OCI-LY3 (cell line): ENCODE measurements at regions not wholly inside any gene's neighbourhood (a gene's known extent, or its start where the extent isn't known, plus 50 kb on each side); places are given as distances from the start of the nearest gene placed in this dataset.
A peak's percentile ranks its signal among the peaks of the same experiment; 100 is the strongest.

ENCODE experiments used
- H2AFZ ChIP-seq: fragments of 200-600, 300-600 bp; shearing (Covaris generic); 2 replicates; pipeline ENCODE4 v1.6.0; 2014; ENCODE audit warnings: antibody characterized with exemption, low read depth, low read length
- H3K27ac ChIP-seq: fragments of 200-600, 300-600 bp; sonication (generic); 2 replicates; pipeline ENCODE4 v1.5.1; 2014; ENCODE audit warnings: mild to moderate bottlenecking, low read length, moderate library complexity, mixed read lengths
- H3K27me3 ChIP-seq: fragments of 200-600, 300-600 bp; sonication (generic); 2 replicates; pipeline ENCODE4 v1.6.1; 2014; ENCODE audit warnings: low read depth, low read length, mixed read lengths
- H3K36me3 ChIP-seq: fragments of 200-600, 300-600 bp; sonication (generic); replicated peaks from 2 replicates; pipeline ENCODE3; 2014; ENCODE audit warnings: low read depth, low read length, mixed read lengths
- H3K4me1 ChIP-seq: fragments of 300-600, 200-600 bp; sonication (generic); 2 replicates; pipeline ENCODE4 v1.6.1; 2014; ENCODE audit warnings: low read length, mixed read lengths
- H3K4me2 ChIP-seq: fragments of 200-600, 300-600 bp; sonication (generic); 2 replicates; pipeline ENCODE4 v1.6.1; 2014; ENCODE audit warnings: low read length, mixed read lengths
- H3K4me3 ChIP-seq: fragments of 300-600, 200-600 bp; sonication (generic); 2 replicates; pipeline ENCODE4 v1.5.1; 2014; ENCODE audit warnings: antibody characterized with exemption, mild to moderate bottlenecking, low read length, moderate library complexity
- H3K79me2 ChIP-seq: fragments of 300-600, 200-600 bp; shearing (Covaris generic); 2 replicates; pipeline ENCODE4 v1.6.1; 2014; ENCODE audit warnings: mild to moderate bottlenecking, low read length, mixed read lengths
- H3K9ac ChIP-seq: fragments of 300-600, 200-600 bp; shearing (Covaris generic); 2 replicates; pipeline ENCODE4 v1.6.0; 2014; ENCODE audit warnings: mild to moderate bottlenecking, low read length, moderate library complexity
- H3K9me3 ChIP-seq: fragments of 200-600, 300-600 bp; shearing (Covaris generic); 2 replicates; pipeline ENCODE4 v1.6.1; 2014; ENCODE audit warnings: low read length, mixed read lengths; ENCODE audit not compliant: insufficient read depth
- H4K20me1 ChIP-seq: fragments of 200-600, 300-600 bp; sonication (generic); 2 replicates; pipeline ENCODE4 v1.6.1; 2016; ENCODE audit warnings: low read length, mixed read lengths; ENCODE audit not compliant: insufficient read depth
- CTCF ChIP-seq: fragments of 200-600, 300-600 bp; sonication (generic); IDR thresholded peaks from 2 replicates; pipeline ENCODE4 v1.5.1; 2014; ENCODE audit warnings: antibody characterized with exemption, low read length, low read depth
- EZH2phosphoT487 ChIP-seq: fragments of 200-600 bp; shearing (Covaris generic); IDR thresholded peaks from 2 replicates; pipeline ENCODE4 v1.6.1; 2018; ENCODE audit warnings: antibody characterized with exemption, mixed run types, low read depth

- Histone ChIP-seq H3K4me1 (peaks cover 30% of the 10 kb centered on the region), H4K20me1 (no peaks in the 10 kb centered on the region), H3K9ac (no peak overlapping the region), H3K4me3 (no peak overlapping the region), H3K27me3 (no peaks in the 10 kb centered on the region), H3K4me2 (peak overlapping the region; percentile 31), H3K27ac (no peak overlapping the region), H3K9me3 (no peaks in the 10 kb centered on the region), H2AFZ (no peak overlapping the region), H3K79me2 (no peaks in the 10 kb centered on the region), H3K36me3 (no peaks in the 10 kb centered on the region)
- TF ChIP-seq EZH2phosphoT487 (no peak), CTCF (no peak)
Measured at GRCh38 chr18:34650121-34650545, 60.0 kb upstream of the DTNA start.

- no peaks in the 10 kb centered on the region for H3K79me2 ChIP-seq
- H3K36me3 ChIP-seq: no peaks in the 10 kb centered on the region
- no peaks in the 10 kb centered on the region for H3K9me3 ChIP-seq
- no peak for TF ChIP-seq CTCF
- no peak for TF ChIP-seq EZH2phosphoT487
- H3K27ac ChIP-seq: no peak overlapping the region
- H3K27me3 ChIP-seq: no peaks in the 10 kb centered on the region
- H4K20me1 ChIP-seq: no peaks in the 10 kb centered on the region
- H2AFZ ChIP-seq: no peak overlapping the region
- no peak overlapping the region for H3K4me3 ChIP-seq
- peak overlapping the region; percentile 25 for H3K4me2 ChIP-seq
- no peak overlapping the region for H3K9ac ChIP-seq
- H3K4me1 ChIP-seq: peaks cover 30% of the 10 kb centered on the region
Measured at GRCh38 chr18:34651586-34652369, 58.3 kb upstream of the DTNA start.

GRCh38 chr18:34655131-34655530 is 55.0 kb upstream of the DTNA start:
- H3K4me3 ChIP-seq: no peak overlapping the region
- no peaks in the 10 kb centered on the region for H3K27me3 ChIP-seq
- H3K27ac ChIP-seq: no peak overlapping the region
- H3K9ac ChIP-seq: no peak overlapping the region
- no peaks in the 10 kb centered on the region for H3K9me3 ChIP-seq
- no peak for TF ChIP-seq EZH2phosphoT487
- TF ChIP-seq CTCF: no peak
- H3K4me1 ChIP-seq: peaks cover 17% of the 10 kb centered on the region
- no peaks in the 10 kb centered on the region for H3K79me2 ChIP-seq
- H3K36me3 ChIP-seq: no peaks in the 10 kb centered on the region
- no peak overlapping the region for H3K4me2 ChIP-seq
- H4K20me1 ChIP-seq: no peaks in the 10 kb centered on the region
- no peak overlapping the region for H2AFZ ChIP-seq

GRCh38 chr18:34657860-34658500 is 52.1 kb upstream of the DTNA start:
- no peak for TF ChIP-seq CTCF
- no peak for TF ChIP-seq EZH2phosphoT487
- H3K4me1 ChIP-seq: no peaks in the 10 kb centered on the region
- no peak overlapping the region for H3K9ac ChIP-seq
- no peak overlapping the region for H3K4me3 ChIP-seq
- H3K79me2 ChIP-seq: no peaks in the 10 kb centered on the region
- H3K4me2 ChIP-seq: no peak overlapping the region
- H3K27me3 ChIP-seq: no peaks in the 10 kb centered on the region
- no peaks in the 10 kb centered on the region for H4K20me1 ChIP-seq
- H3K27ac ChIP-seq: no peak overlapping the region
- no peaks in the 10 kb centered on the region for H3K9me3 ChIP-seq
- H3K36me3 ChIP-seq: no peaks in the 10 kb centered on the region
- no peak overlapping the region for H2AFZ ChIP-seq
